HepG2 (cell line): ENCODE measurements at regions not wholly inside any gene's neighbourhood (a gene's known extent, or its start where the extent isn't known, plus 50 kb on each side); places are given as distances from the start of the nearest gene placed in this dataset.

Experiments
- ATAC-seq: fragments of 200-7000 bp; cut with Tn5 transposase; 3 replicates; pipeline ENCODE4 v1.9.1; 2020; ENCODE audit warnings: mild to moderate bottlenecking, moderate library complexity
- BruUV-seq: library from RNA; stranded (reverse); fragments of 400-500 nt; replicated peaks from 2 replicates; lab custom pipeline; 2021; lab: Mats Ljungman, UMichigan
- CTCF ChIA-PET: fragments of 300-600 bp; formaldehyde crosslinking; extraction: SDS; loops from one replicate; lab custom pipeline; 2021; ENCODE audit warnings: low total read pairs, inconsistent platforms, low intra/inter-chr PET ratio; lab: Yijun Ruan, JAX
- POLR2A ChIA-PET: fragments of 350-600 bp; sonication (Branson Sonifier 250); formaldehyde crosslinking; loops from one replicate; lab custom pipeline; 2020; ENCODE audit warnings: antibody characterized with exemption, inconsistent platforms; lab: Yijun Ruan, JAX
- DNase-seq: peaks from one replicate; pipeline ENCODE4 v3.0.0-alpha.2; 2015; ENCODE audit warnings: low spot score
- FAIRE-seq: peaks from 3 replicates; lab custom pipeline; 2011; peaks lifted over from hg19 to GRCh38; lab: Jason Lieb, UNC
- H2AFZ ChIP-seq: one replicate; pipeline ENCODE4 v1.6.1; 2011; ENCODE audit warnings: low read length, inconsistent platforms
- H3K27ac ChIP-seq: fragments of 300-600 bp; 3 replicates; pipeline ENCODE4 v1.8.0; 2011; ENCODE audit warnings: mixed run types, mild to moderate bottlenecking, mixed read lengths, low read length, inconsistent platforms; ENCODE audit not compliant: insufficient read depth; ENCODE audit errors: extremely low read length
- H3K27me3 ChIP-seq, 2 experiments: fragments of 200-600 bp in 1 of 2; 2 replicates in 1 of 2; 3 replicates in 1 of 2; pipeline versions ENCODE4 v1.6.0 to v1.8.0; 2011; ENCODE audit warnings: low read length in 2 of 2, mild to moderate bottlenecking in 2 of 2, moderate library complexity in 2 of 2, inconsistent platforms in 1 of 2; ENCODE audit not compliant: insufficient read depth in 2 of 2, control insufficient read depth in 1 of 2
- H3K36me3 ChIP-seq, 2 experiments: fragments of 200-600 bp in 1 of 2; replicated peaks in 1 of 2; 2 replicates in 1 of 2; 3 replicates in 1 of 2; pipeline versions ENCODE4 v1.5.1 to v1.8.0; 2011; ENCODE audit warnings: low read length in 2 of 2, inconsistent platforms in 1 of 2; ENCODE audit not compliant: insufficient read depth in 2 of 2, control insufficient read depth in 1 of 2
- H3K4me1 ChIP-seq: 2 replicates; pipeline ENCODE4 v1.5.1; 2012; ENCODE audit warnings: low read length, inconsistent platforms; ENCODE audit not compliant: insufficient read depth
- H3K4me2 ChIP-seq: 2 replicates; pipeline ENCODE4 v1.6.0; 2011; ENCODE audit warnings: low read depth, low read length, inconsistent platforms
- H3K4me3 ChIP-seq, 3 experiments: fragments of 200-600 bp in 1 of 3; sonication (generic), shearing (Covaris generic) in 1 of 3; replicated peaks in 1 of 3; 2 replicates each; pipeline ENCODE4 v1.5.1; 2011 to 2016; ENCODE audit warnings: low read length in 3 of 3, inconsistent platforms in 2 of 3, low read depth in 2 of 3, mild to moderate bottlenecking in 2 of 3, control low read depth in 1 of 3, mixed read lengths in 1 of 3; ENCODE audit not compliant: insufficient read depth in 1 of 3
- H3K79me2 ChIP-seq: one replicate; pipeline ENCODE4 v1.6.1; 2011; ENCODE audit warnings: low read length, inconsistent platforms; ENCODE audit not compliant: insufficient read depth
- H3K9ac ChIP-seq: 2 replicates; pipeline ENCODE4 v1.6.0; 2011; ENCODE audit warnings: mild to moderate bottlenecking, low read depth, low read length, inconsistent platforms; ENCODE audit not compliant: insufficient read depth
- H3K9me3 ChIP-seq: 2 replicates; pipeline ENCODE4 v1.5.1; 2012; ENCODE audit warnings: mild to moderate bottlenecking, low read length
- H4K20me1 ChIP-seq: 2 replicates; pipeline ENCODE4 v1.6.0; 2011; ENCODE audit warnings: inconsistent platforms, mild to moderate bottlenecking, low read length, moderate library complexity; ENCODE audit not compliant: insufficient read depth
- ELF4 ChIP-seq: sonication (generic); formaldehyde crosslinking; IDR thresholded peaks from 2 replicates; pipeline ENCODE4 v1.5.0; 2020; ENCODE audit warnings: missing genetic modification reagents, mild to moderate bottlenecking, moderate library complexity, borderline replicate concordance
- GTF2F1 ChIP-seq: fragments of 150-350 bp; IDR thresholded peaks from 2 replicates; pipeline ENCODE4 v1.6.1; 2014; ENCODE audit warnings: low read length
- HNRNPH1 ChIP-seq: fragments of 200-400 bp; formaldehyde crosslinking; optimal IDR thresholded peaks from 2 replicates; pipeline ENCODE3; 2017; ENCODE audit warnings: mild to moderate bottlenecking, low read depth, low read length
- HNRNPLL ChIP-seq: fragments of 200-400 bp; formaldehyde crosslinking; IDR thresholded peaks from 2 replicates; pipeline ENCODE4 v1.6.1; 2017; ENCODE audit warnings: mild to moderate bottlenecking, low read depth, low read length; ENCODE audit not compliant: poor library complexity, severe bottlenecking
- JARID2 ChIP-seq: sonication (generic); formaldehyde crosslinking; IDR thresholded peaks from 2 replicates; pipeline ENCODE4 v1.8.1; 2023; ENCODE audit warnings: missing genetic modification reagents, inconsistent platforms; ENCODE audit not compliant: insufficient replicate concordance
- MXD3 ChIP-seq: IDR thresholded peaks from 2 replicates; pipeline ENCODE4 v1.6.1; 2016; ENCODE audit warnings: mild to moderate bottlenecking, missing biosample characterization, missing genetic modification reagents
- PAX8 ChIP-seq: sonication (generic); formaldehyde crosslinking; IDR thresholded peaks from 2 replicates; pipeline ENCODE4 v1.8.0; 2022; ENCODE audit warnings: mild to moderate bottlenecking, missing genetic modification reagents, borderline replicate concordance
- POGK ChIP-seq: sonication (generic); formaldehyde crosslinking; conservative IDR thresholded peaks from 2 replicates; pipeline ENCODE4 v1.8.0; 2022; ENCODE audit warnings: mild to moderate bottlenecking, moderate library complexity, missing genetic modification reagents
- SAFB2 ChIP-seq: sonication (generic); formaldehyde crosslinking; IDR thresholded peaks from 2 replicates; pipeline ENCODE4 v1.5.1; 2020; ENCODE audit warnings: missing genetic modification reagents, low read depth, mild to moderate bottlenecking, borderline replicate concordance
- SP4 ChIP-seq: sonication (generic); formaldehyde crosslinking; IDR thresholded peaks from 2 replicates; pipeline ENCODE4 v1.8.1; 2023; ENCODE audit warnings: mild to moderate bottlenecking, missing genetic modification reagents
- ZBTB42 ChIP-seq: sonication (generic); formaldehyde crosslinking; IDR thresholded peaks from 2 replicates; pipeline ENCODE4 v1.5.0; 2020; ENCODE audit warnings: mild to moderate bottlenecking, missing genetic modification reagents
- ZC3H4 ChIP-seq: sonication (generic); formaldehyde crosslinking; IDR thresholded peaks from 2 replicates; pipeline ENCODE4 v1.4.0; 2020; ENCODE audit warnings: missing genetic modification reagents, borderline replicate concordance
- ZNF501 ChIP-seq: sonication (generic); formaldehyde crosslinking; IDR thresholded peaks from 2 replicates; pipeline ENCODE4 v1.5.1; 2020; ENCODE audit warnings: mild to moderate bottlenecking, moderate library complexity, missing genetic modification reagents
- WGBS: methylation state at CpG from one replicate; pipeline ENCODE4 v1.1.6; 2017; ENCODE audit warnings: low lambda C conversion rate; 5-methylcytosine and 5-hydroxymethylcytosine counted together
- in situ Hi-C: cut with HindIII; loops from 2 replicates; pipeline ENCODE4 v1.10.0; 2017; ENCODE audit warnings: low pct_unique_long_range_greater_than_20kb; ENCODE audit not compliant: extremely low pct_ligation_motif_present
- intact Hi-C: fragments of 100-400 bp; cut with micrococcal nuclease; formaldehyde crosslinking; loops from one replicate; pipeline ENCODE4 v1.10.0; 2022; ENCODE audit not compliant: unreplicated experiment

- ChIA-PET CTCF (no interaction called here), POLR2A (no interaction called here)
- no peaks in the 10 kb centered on the region for H3K36me3 ChIP-seq
- H3K9ac ChIP-seq: no peak overlapping the region
- in situ Hi-C loops (no loop called here), intact Hi-C loops (no loop called here)
- no TSS peak for BruUV-seq
- no peak overlapping the region for H3K4me2 ChIP-seq
- ATAC-seq: no peak
- H3K4me1 ChIP-seq: no peaks in the 10 kb centered on the region
- H3K4me3 ChIP-seq: no peak overlapping the region
- no peak for FAIRE-seq
- no peak for TF ChIP-seq HNRNPLL
- no peak overlapping the region for H3K27ac ChIP-seq
- DNase-seq: no peak
- no peaks in the 10 kb centered on the region for H4K20me1 ChIP-seq
- 9% methylated on average over 1 of the region's 1 CpG for WGBS
- H2AFZ ChIP-seq: no peak overlapping the region
- H3K27me3 ChIP-seq: no peaks in the 10 kb centered on the region
- H3K9me3 ChIP-seq: no peaks in the 10 kb centered on the region
- no peaks in the 10 kb centered on the region for H3K79me2 ChIP-seq
Measured at GRCh38 chr3:190174471-190174870, 53.8 kb upstream of the P3H2 start.

GRCh38 chr3:190173426-190173825, 52.7 kb upstream of the P3H2 start:
- H3K9ac ChIP-seq: no peak overlapping the region
- POLR2A ChIA-PET: no interaction called here
- no peak overlapping the region for H2AFZ ChIP-seq
- no peaks in the 10 kb centered on the region for H3K9me3 ChIP-seq
- no TSS peak for BruUV-seq
- DNase-seq: no peak
- WGBS: 3% methylated on average over 1 of the region's 1 CpG
- no peak overlapping the region for H3K4me2 ChIP-seq
- no peak overlapping the region for H3K27ac ChIP-seq
- CTCF ChIA-PET: no interaction called here
- H3K4me1 ChIP-seq: no peaks in the 10 kb centered on the region
- no peaks in the 10 kb centered on the region for H3K79me2 ChIP-seq
- intact Hi-C loops: no loop called here
- no peaks in the 10 kb centered on the region for H4K20me1 ChIP-seq
- FAIRE-seq: no peak
- no peaks in the 10 kb centered on the region for H3K36me3 ChIP-seq
- no peak overlapping the region for H3K4me3 ChIP-seq
- H3K27me3 ChIP-seq: no peaks in the 10 kb centered on the region
- ATAC-seq: no peak
- in situ Hi-C loops: no loop called here
- TF ChIP-seq ZBTB42 (CRISPR knock-in tag): no peak
- TF ChIP-seq SAFB2 (CRISPR knock-in tag): no peak
- TF ChIP-seq GTF2F1: no peak
- no peak for TF ChIP-seq HNRNPH1
- TF ChIP-seq SP4 (CRISPR knock-in tag): no peak
- TF ChIP-seq ZNF501 (CRISPR knock-in tag): no peak
- no peak for TF ChIP-seq JARID2
- TF ChIP-seq ELF4: no peak
- no peak for TF ChIP-seq PAX8 (CRISPR knock-in tag)
- no peak for TF ChIP-seq ZC3H4 (CRISPR knock-in tag)
- no peak for TF ChIP-seq POGK (CRISPR knock-in tag)
- no peak for TF ChIP-seq MXD3 (CRISPR knock-in tag)
